DND-41 (cell line): ENCODE measurements at regions not wholly inside any gene's neighbourhood (a gene's known extent, or its start where the extent isn't known, plus 50 kb on each side); places are given as distances from the start of the nearest gene placed in this dataset.
"Not testable (repeated sequence)": the region's sequence is repeated elsewhere in the genome, so short reads cannot be mapped to it uniquely, and the experiment has no call there.

Experiments
- ATAC-seq: fragments of 200-7000 bp; cut with Tn5 transposase; 3 replicates; pipeline ENCODE4 v1.9.1; 2021; ENCODE audit warnings: low read depth; ENCODE audit not compliant: insufficient read depth
- DNase-seq: peaks from one replicate; pipeline ENCODE4 v3.0.0-alpha.2; 2020
- H2AFZ ChIP-seq: 2 replicates; pipeline ENCODE4 v1.6.0; 2012; ENCODE audit warnings: low read depth, low read length
- H3K27ac ChIP-seq: 2 replicates; pipeline ENCODE4 v1.5.1; 2012; ENCODE audit warnings: low read length, inconsistent platforms
- H3K27me3 ChIP-seq: fragments of 200-600 bp; sonication (generic); 2 replicates; pipeline ENCODE4 v1.6.0; 2012; ENCODE audit warnings: low read length, mild to moderate bottlenecking, inconsistent platforms; ENCODE audit not compliant: insufficient read depth, poor library complexity
- H3K36me3 ChIP-seq: 2 replicates; pipeline ENCODE4 v1.5.1; 2012; ENCODE audit warnings: low read length, inconsistent platforms; ENCODE audit not compliant: insufficient read depth
- H3K4me1 ChIP-seq: 2 replicates; pipeline ENCODE4 v1.5.1; 2012; ENCODE audit warnings: mild to moderate bottlenecking, low read length; ENCODE audit not compliant: insufficient read depth
- H3K4me2 ChIP-seq: 2 replicates; pipeline ENCODE4 v1.6.0; 2012; ENCODE audit warnings: mild to moderate bottlenecking, moderate library complexity, low read length, inconsistent platforms; ENCODE audit not compliant: insufficient read depth
- H3K4me3 ChIP-seq, 2 experiments: fragments of 200-600 bp in 1 of 2; shearing (Covaris generic) in 1 of 2; 2 replicates each; pipeline ENCODE4 v1.5.1; 2012 to 2016; ENCODE audit warnings: inconsistent platforms in 2 of 2, low read length in 2 of 2, mild to moderate bottlenecking in 2 of 2, low read depth in 1 of 2, moderate library complexity in 1 of 2
- H3K79me2 ChIP-seq: 2 replicates; pipeline ENCODE4 v1.6.0; 2012; ENCODE audit warnings: low read length, inconsistent platforms; ENCODE audit not compliant: insufficient read depth
- H3K9ac ChIP-seq: 2 replicates; pipeline ENCODE4 v1.6.0; 2012; ENCODE audit warnings: low read depth, mild to moderate bottlenecking, inconsistent platforms, low read length, moderate library complexity
- H3K9me3 ChIP-seq: 2 replicates; pipeline ENCODE4 v1.5.1; 2012; ENCODE audit warnings: low read length, moderate library complexity, mild to moderate bottlenecking, inconsistent platforms; ENCODE audit not compliant: insufficient read depth, severe bottlenecking
- H4K20me1 ChIP-seq: 2 replicates; pipeline ENCODE4 v1.6.0; 2012; ENCODE audit warnings: low read length; ENCODE audit not compliant: insufficient read depth
- EZH2 ChIP-seq: IDR thresholded peaks from 3 replicates; pipeline ENCODE4 v1.6.1; 2012; ENCODE audit warnings: borderline replicate concordance, low read depth, mild to moderate bottlenecking, moderate library complexity, low read length, inconsistent platforms; ENCODE audit not compliant: severe bottlenecking
- TF ChIP-seq, protein P1 (sequence below): IDR thresholded peaks from 2 replicates; pipeline ENCODE4 v1.5.1; 2012; ENCODE audit warnings: borderline replicate concordance, low read length, moderate library complexity, mild to moderate bottlenecking; ENCODE audit not compliant: poor library complexity, severe bottlenecking; ENCODE audit errors: extremely low read depth

- H4K20me1 ChIP-seq, result no peaks in the 10 kb centered on the region
- DNase-seq (no peak), ATAC-seq (no peak)
- no peaks in the 10 kb centered on the region for H3K27me3 ChIP-seq
- no peak overlapping the region for H3K4me3 ChIP-seq
- H2AFZ ChIP-seq, result no peak overlapping the region
- no peaks in the 10 kb centered on the region for H3K36me3 ChIP-seq
- H3K9ac ChIP-seq, result no peak overlapping the region
- H3K79me2 ChIP-seq, result no peaks in the 10 kb centered on the region
- no peak overlapping the region for H3K4me2 ChIP-seq
- no peaks in the 10 kb centered on the region for H3K9me3 ChIP-seq
- TF ChIP-seq, protein P1, sequence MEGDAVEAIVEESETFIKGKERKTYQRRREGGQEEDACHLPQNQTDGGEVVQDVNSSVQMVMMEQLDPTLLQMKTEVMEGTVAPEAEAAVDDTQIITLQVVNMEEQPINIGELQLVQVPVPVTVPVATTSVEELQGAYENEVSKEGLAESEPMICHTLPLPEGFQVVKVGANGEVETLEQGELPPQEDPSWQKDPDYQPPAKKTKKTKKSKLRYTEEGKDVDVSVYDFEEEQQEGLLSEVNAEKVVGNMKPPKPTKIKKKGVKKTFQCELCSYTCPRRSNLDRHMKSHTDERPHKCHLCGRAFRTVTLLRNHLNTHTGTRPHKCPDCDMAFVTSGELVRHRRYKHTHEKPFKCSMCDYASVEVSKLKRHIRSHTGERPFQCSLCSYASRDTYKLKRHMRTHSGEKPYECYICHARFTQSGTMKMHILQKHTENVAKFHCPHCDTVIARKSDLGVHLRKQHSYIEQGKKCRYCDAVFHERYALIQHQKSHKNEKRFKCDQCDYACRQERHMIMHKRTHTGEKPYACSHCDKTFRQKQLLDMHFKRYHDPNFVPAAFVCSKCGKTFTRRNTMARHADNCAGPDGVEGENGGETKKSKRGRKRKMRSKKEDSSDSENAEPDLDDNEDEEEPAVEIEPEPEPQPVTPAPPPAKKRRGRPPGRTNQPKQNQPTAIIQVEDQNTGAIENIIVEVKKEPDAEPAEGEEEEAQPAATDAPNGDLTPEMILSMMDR, result no peak
- TF ChIP-seq EZH2, result no peak
- no peaks in the 10 kb centered on the region for H3K4me1 ChIP-seq
- no peak overlapping the region for H3K27ac ChIP-seq
Observed at GRCh38 chr10:84599254-84599653, 270.9 kb downstream of the CCSER2 start.

GRCh38 chr10:84600947-84601346 is 272.6 kb downstream of the CCSER2 start:
- no peak overlapping the region for H3K4me2 ChIP-seq
- DNase-seq (no peak), ATAC-seq (no peak)
- TF ChIP-seq, protein P1, result no peak
- no peak for TF ChIP-seq EZH2
- H3K36me3 ChIP-seq, result no peaks in the 10 kb centered on the region
- no peak overlapping the region for H3K9ac ChIP-seq
- no peaks in the 10 kb centered on the region for H3K4me1 ChIP-seq
- no peak overlapping the region for H2AFZ ChIP-seq
- no peaks in the 10 kb centered on the region for H3K27me3 ChIP-seq
- H3K4me3 ChIP-seq, result no peak overlapping the region
- H3K9me3 ChIP-seq, result no peaks in the 10 kb centered on the region
- H4K20me1 ChIP-seq, result no peaks in the 10 kb centered on the region
- H3K27ac ChIP-seq, result no peak overlapping the region
- H3K79me2 ChIP-seq, result no peaks in the 10 kb centered on the region

GRCh38 chr10:84602543-84602942 is 274.2 kb downstream of the CCSER2 start:
- not testable (repeated sequence) for H3K27me3 ChIP-seq, H3K9ac ChIP-seq, H3K4me3 ChIP-seq, H3K36me3 ChIP-seq, H3K4me2 ChIP-seq, DNase-seq, ATAC-seq, H3K4me1 ChIP-seq, H3K79me2 ChIP-seq, H4K20me1 ChIP-seq, H3K27ac ChIP-seq, H3K9me3 ChIP-seq, H2AFZ ChIP-seq

- DNase-seq (no peak), ATAC-seq (no peak)
- Histone ChIP-seq H3K9me3 (no peaks in the 10 kb centered on the region), H2AFZ (no peak overlapping the region), H3K4me1 (no peaks in the 10 kb centered on the region), H3K4me3 (no peak overlapping the region), H3K27me3 (peaks cover 4% of the 10 kb centered on the region), H3K9ac (no peak overlapping the region), H3K27ac (no peak overlapping the region), H3K36me3 (no peaks in the 10 kb centered on the region), H3K4me2 (no peak overlapping the region), H3K79me2 (no peaks in the 10 kb centered on the region), H4K20me1 (no peaks in the 10 kb centered on the region)
- TF ChIP-seq, protein P1, result no peak
- no peak for TF ChIP-seq EZH2
Observed at GRCh38 chr10:84603971-84604370, 275.6 kb downstream of the CCSER2 start.
